ENCODE measurements at regions not wholly inside any gene's neighbourhood (a gene's known extent, or its start where the extent isn't known, plus 50 kb on each side); places are given as distances from the start of the nearest gene placed in this dataset.
"Not testable (repeated sequence)": the region's sequence is repeated elsewhere in the genome, so short reads cannot be mapped to it uniquely, and the experiment has no call there.

DNA sequence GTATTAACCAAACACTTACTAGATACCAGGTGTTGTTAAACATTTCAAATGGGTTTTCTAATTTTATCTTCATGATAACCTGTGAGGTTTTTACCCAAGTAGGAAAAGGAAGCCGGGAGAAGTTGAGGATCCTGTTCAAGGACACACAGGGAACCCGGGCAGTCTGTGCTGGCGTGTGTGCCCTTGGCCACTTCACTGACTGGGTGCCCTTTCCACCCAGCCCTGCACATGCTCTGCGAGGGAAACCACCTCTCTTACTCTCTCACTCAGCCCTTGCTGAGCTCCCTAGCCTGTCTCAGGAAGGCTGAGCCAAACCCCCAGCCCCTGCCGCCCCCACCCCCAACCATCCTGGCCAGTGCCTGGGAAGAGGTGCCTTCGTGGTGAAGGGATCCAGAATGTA is 51.8 kb downstream of the TEX44 start:
- no peak for DNase-seq

DNA sequence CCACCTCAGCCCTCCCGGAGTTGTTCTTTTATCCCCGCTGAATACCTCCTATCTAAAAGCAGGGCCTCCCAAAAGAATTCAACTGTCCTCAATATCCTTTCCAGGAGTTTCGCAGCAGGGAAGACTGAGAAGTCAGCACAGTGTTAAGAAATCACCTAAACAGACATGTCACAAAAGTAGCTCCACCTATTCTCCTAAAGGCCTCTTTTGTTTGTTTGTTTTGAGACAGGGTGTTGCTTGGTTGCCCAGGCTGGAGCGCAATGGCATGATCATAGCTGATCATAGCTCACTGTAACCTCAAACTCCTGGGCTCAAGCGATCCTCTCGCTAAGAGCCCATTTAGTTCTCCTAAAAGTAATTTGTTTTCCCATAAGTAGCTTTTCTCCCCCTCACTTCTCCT is 53.8 kb downstream of the TEX44 start:
- no peak for DNase-seq

DNA sequence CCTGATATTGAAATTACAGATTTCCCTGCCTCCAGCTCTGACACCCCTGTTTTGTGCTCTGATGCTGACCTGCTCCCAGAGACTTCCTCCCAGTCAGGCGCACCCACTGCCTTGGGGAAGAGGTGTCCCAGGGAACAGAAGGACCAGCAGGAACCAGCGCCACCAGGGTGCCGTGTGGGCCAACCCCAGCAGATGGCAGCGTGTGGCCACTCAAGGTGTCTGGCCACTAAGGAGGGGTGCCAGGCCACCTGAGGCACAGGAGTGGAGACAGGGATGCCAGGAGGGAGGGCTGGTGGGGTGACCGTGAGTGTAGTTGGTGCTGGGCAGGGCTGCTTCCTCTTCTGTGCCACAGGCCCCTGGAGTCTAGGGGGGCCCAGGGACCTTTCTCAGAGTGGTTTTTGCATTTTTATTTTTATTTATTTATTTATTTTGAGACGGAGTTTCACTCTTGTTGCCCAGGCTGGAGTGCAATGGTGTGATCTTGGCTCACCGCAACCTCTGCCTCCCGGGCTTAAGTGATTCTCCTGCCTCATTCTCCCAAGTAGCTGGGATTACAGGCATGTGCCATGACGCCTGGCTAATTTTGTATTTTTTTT is 56.0 kb downstream of the TEX44 start:
- DNase-seq: no peak

DNA sequence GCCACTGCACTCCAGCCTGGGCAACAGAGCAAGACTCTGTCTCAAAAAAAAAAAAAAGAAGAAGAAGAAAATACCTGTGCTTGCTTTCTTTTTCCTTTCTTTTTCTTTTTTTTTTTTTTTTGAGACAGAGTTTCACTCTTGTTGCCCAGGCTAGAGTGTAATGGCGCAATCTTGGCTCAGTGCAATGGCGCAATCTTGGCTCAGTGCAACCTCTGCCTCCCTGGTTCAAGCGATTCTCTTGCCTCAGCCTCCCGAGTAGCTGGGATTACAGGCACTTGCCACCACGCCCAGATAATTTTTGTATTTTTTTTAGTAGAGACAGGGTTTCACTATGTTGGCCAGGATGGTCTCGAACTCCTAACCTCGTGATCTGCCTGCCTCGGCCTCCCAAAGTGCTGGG is 56.8 kb upstream of the PTMA start:
- DNase-seq: not testable (repeated sequence)

DNA sequence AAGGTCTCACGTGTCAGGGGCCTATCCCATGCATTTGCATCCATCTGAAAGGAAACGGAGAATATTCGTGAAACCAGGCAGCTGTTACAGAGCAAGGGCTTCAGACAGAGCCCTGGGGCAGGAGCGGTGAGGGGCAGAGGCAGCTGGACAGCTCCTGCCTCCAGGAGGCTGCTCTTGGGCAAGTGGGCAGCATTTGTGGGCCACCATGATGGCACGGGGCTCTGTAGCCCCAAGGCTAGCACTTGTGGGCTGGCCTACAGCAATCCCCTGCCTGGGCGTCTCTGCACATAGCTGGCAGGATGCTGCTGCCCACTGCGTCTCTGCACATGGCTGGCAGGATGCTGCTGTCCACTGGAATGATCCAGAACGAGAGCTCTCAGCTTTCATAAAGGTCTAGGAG is 52.8 kb upstream of the PTMA start:
- DNase-seq: no peak

DNA sequence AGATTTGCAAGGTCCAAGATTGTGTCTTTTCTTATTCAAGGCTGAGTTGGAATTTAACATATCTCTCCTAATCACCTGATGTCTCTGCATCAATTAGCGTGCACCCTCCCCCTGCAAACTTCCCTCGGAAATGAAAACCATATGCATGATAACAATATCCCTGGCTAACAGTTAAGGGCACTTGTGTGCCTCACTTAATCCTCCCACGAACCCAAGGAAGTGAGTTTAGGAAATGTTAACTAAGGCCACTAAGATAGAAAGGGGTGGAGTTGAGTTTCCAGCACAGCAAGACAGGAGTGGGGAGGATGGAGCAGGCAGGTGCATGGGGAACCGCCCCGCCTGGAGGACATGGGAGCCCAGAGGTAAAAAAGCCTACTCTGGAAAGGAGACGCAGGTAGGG is 52.4 kb upstream of the PTMA start:
- DNase-seq: peak in 1 of 2 experiments; percentile 4
